SJSA1 (cell line): ENCODE measurements at regions not wholly inside any gene's neighbourhood (a gene's known extent, or its start where the extent isn't known, plus 50 kb on each side); places are given as distances from the start of the nearest gene placed in this dataset.

Source experiments
- DNase-seq, 2 experiments: peaks; one replicate each; pipeline ENCODE4 v3.0.0-alpha.2; 2015 to 2020; ENCODE audit warnings: low spot score in 2 of 2, low read depth in 1 of 2
- H3K27ac ChIP-seq: fragments of 250-450 bp; sonication (Bioruptor Pico); 2 replicates; pipeline ENCODE4 v1.5.1; 2020; ENCODE audit warnings: mild to moderate bottlenecking, moderate library complexity
- H3K27me3 ChIP-seq: fragments of 250-450 bp; sonication (Bioruptor Pico); replicated peaks from 2 replicates; pipeline ENCODE4 v1.5.1; 2020; ENCODE audit warnings: mild to moderate bottlenecking, moderate library complexity
- H3K36me3 ChIP-seq: fragments of 250-450 bp; sonication (Bioruptor Pico); 2 replicates; pipeline ENCODE4 v1.5.1; 2020; ENCODE audit warnings: mild to moderate bottlenecking
- H3K4me1 ChIP-seq: fragments of 250-450 bp; sonication (Bioruptor Pico); replicated peaks from 2 replicates; pipeline ENCODE4 v1.6.1; 2021; ENCODE audit warnings: mild to moderate bottlenecking
- H3K4me3 ChIP-seq: fragments of 250-450 bp; sonication (Bioruptor Pico); 2 replicates; pipeline ENCODE4 v1.5.1; 2020; ENCODE audit warnings: mild to moderate bottlenecking
- H3K9me3 ChIP-seq: fragments of 250-450 bp; sonication (Bioruptor Pico); replicated peaks from 2 replicates; pipeline ENCODE4 v1.5.1; 2020; ENCODE audit warnings: mild to moderate bottlenecking

DNA sequence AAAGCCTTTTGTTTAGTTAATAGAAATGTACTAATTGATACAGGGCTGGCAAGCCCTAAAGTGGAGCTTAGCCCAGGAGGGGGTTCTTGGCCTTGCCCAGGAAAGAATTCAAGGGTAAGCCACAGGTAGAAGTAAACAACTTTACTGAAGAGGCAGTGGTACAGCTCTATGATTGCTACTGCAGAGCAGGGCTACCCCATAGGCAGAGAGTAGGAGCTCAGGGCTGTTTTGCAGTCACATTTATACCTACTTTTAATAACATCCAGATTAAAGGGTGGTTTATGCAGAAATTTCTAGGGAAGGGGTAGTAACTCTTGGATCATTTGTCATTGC, 680.4 kb upstream of the GJE1 start:
- Histone ChIP-seq H3K27ac (peak overlapping the region; percentile 98), H3K4me1 (peaks cover 28% of the 10 kb centered on the region), H3K9me3 (no peaks in the 10 kb centered on the region), H3K4me3 (no peak overlapping the region), H3K27me3 (no peaks in the 10 kb centered on the region), H3K36me3 (no peaks in the 10 kb centered on the region)
- DNase-seq = peak in 1 of 2 experiments; percentile 50

DNA sequence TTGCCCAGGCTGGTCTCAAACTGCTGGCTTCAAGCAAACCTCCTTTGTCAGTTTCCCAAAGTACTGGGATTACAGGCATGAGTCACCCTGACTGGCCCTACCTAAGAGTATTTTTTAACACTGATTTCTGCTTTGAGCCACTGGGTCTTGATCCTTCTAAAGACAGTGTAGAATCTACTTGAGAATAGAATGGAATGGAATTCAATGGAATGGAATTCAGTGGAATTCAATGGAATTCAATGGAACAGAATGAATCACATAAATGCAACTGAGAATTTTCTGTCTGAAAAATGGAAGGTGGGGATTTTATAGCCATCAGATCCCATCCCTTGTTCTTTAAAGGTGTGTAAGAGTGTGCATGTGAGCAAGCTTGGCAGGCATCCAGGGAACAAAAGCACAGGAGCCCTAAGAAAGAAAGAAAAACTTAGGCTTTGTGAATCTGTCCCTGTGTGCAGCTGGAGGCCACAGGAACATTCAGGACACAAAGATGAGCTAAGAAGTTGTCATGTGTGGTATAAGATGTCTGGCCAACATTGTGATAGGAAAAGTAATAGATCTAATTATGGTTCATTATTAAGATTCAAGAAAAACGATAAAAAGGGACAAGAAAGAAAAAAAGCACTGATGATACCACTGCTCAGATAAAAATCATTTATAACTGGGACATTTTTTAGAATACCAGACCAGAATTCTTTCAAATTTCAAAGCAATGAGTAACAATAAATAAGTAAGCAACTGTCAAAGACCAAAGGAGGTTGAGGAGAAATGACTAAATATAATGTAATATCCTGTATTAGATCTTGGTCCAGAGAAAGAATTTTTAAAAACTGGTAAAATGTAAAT, 681.0 kb upstream of the GJE1 start:
- peak; percentile 74 to 90 for DNase-seq
- no peaks in the 10 kb centered on the region for H3K9me3 ChIP-seq

DNA sequence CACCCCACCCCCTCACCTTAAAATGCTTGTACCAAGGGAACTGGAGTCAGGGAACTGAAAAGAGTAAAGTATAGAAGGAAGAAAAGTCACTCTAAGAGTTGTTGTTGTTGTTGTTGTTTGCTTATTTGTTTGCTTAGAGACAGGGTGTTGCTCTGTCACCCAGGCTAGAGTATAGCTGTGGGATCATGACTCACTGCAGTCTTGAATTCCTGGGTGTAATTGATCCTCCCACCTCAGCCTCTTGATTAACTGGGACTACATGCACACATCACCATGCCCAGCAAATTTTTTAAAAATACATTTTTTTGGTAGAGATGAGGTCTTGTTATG, 681.6 kb upstream of the GJE1 start:
- Histone ChIP-seq H3K4me1 (peaks cover 28% of the 10 kb centered on the region), H3K27ac (peak overlapping the region; percentile 98), H3K4me3 (no peak overlapping the region), H3K36me3 (no peaks in the 10 kb centered on the region), H3K27me3 (no peaks in the 10 kb centered on the region), H3K9me3 (no peaks in the 10 kb centered on the region)
- DNase-seq = no peak

More for the DNA sequence above, 681.0 kb upstream of the GJE1 start:
- Histone ChIP-seq H3K4me1 (peaks cover 28% of the 10 kb centered on the region), H3K36me3 (no peaks in the 10 kb centered on the region), H3K27ac (peak overlapping the region; percentile 98), H3K27me3 (no peaks in the 10 kb centered on the region), H3K4me3 (no peak overlapping the region)

DNA sequence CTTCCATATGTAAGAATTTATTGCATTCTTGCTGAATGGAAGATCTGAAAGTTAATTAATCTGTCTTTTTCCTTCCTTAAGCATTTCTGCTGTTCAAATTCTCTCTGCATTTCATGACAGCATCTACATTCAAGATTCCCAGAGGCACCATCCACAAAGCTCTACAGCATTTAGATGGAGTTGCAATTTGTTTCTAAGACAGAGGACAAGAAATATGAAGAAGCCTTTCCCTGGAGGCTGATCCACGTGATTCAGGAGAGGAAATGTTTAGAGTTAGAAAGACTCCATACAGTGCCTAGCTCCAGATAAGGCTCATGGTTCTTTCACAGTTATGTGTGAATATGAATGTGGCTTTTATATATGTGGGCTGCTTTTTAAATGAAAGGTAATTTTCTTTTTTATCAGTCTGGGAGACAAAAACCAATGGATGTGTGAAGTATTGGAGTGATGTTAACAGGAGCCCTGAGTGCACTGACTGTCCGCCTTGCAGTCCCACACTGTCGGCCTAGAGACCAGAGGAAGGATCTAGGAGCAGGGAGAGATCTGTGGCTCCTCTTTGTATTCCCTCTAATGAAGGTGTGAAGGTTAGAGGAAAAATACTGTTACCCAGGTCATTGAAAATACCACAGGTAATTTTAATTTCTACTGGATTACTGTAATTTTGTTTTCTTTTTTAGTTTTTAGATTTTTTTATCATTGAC, 686.6 kb upstream of the GJE1 start:
- Histone ChIP-seq H3K4me1 (peaks cover 8% of the 10 kb centered on the region), H3K27ac (no peak overlapping the region), H3K27me3 (no peaks in the 10 kb centered on the region), H3K36me3 (no peaks in the 10 kb centered on the region), H3K4me3 (no peak overlapping the region), H3K9me3 (no peaks in the 10 kb centered on the region)
- no peak for DNase-seq

DNA sequence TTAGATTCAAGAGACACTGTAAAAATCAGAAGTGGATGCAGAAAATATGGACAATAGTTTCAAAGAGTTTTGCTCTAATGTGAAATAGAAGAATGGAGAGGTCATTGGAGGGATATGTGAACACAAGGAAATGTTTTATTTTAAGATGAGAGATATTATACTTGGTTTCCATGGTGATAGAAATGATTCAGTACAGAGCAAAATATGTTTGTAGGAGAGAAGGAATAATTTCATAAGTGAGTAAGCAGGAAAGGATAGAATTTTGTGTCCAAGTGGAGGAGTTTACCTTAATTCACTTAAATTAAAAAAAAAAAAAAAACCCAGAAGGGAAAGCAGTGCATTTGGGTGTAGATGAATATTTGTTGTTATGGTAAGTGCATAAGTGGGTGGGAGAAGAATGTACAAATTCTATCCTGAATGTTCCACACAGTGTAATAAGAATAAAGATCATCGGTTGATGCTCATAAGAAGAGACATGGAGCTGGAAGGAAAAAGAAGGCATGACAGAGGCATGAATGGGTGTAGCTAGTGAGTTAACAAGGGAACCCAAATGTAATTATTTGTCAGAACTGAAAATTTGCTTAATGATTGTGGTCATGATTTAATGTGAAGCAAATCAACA, 688.9 kb upstream of the GJE1 start:
- no peak for DNase-seq
- Histone ChIP-seq H3K4me1 (no peaks in the 10 kb centered on the region), H3K36me3 (no peaks in the 10 kb centered on the region), H3K4me3 (no peak overlapping the region), H3K9me3 (no peaks in the 10 kb centered on the region), H3K27ac (no peak overlapping the region), H3K27me3 (no peaks in the 10 kb centered on the region)

DNA sequence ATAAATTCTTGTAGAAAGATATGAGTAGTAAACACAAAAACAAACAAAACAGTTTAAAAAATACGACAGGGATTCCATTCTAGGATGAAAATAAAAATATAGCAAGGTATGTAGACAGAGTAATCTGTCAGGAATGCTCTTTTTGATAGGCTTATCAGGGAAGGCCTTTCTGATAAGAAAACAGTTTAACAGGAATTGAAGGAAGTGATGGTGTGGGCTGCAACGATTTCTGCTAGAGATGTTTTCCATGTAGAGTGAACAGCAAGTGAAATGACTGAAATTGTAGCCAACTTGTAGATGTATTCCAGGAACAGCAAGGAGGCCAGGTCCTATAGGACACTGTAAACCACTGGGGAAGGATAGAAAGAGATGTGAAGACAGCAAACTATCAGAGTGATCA, 689.7 kb upstream of the GJE1 start:
- DNase-seq = no peak
- Histone ChIP-seq H3K36me3 (no peaks in the 10 kb centered on the region), H3K4me1 (no peaks in the 10 kb centered on the region), H3K27ac (no peak overlapping the region), H3K4me3 (no peak overlapping the region), H3K9me3 (no peaks in the 10 kb centered on the region), H3K27me3 (no peaks in the 10 kb centered on the region)

DNA sequence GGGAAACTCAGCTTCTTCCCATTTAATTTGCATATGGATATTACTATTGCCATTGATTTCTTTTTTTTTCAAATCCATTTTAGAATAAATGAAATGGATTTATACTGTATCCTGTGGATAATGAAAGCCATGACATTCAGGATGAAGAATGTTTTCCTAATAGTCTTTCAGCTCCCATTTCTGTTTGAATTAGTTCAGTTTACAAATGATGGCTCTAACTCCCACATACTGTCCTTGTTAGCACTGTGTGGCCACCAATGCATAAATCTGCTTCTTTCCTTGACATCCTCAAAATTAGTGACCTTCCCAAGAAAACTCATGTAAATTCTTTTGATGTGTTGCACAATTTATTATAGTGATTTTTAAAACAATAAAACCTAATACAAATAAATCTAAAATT, 693.2 kb upstream of the GJE1 start:
- no peak overlapping the region for H3K4me3 ChIP-seq
- H3K36me3 ChIP-seq = no peaks in the 10 kb centered on the region
- no peaks in the 10 kb centered on the region for H3K9me3 ChIP-seq
- H3K4me1 ChIP-seq = no peaks in the 10 kb centered on the region
- H3K27ac ChIP-seq = no peak overlapping the region
- no peak for DNase-seq
- H3K27me3 ChIP-seq = no peaks in the 10 kb centered on the region

DNA sequence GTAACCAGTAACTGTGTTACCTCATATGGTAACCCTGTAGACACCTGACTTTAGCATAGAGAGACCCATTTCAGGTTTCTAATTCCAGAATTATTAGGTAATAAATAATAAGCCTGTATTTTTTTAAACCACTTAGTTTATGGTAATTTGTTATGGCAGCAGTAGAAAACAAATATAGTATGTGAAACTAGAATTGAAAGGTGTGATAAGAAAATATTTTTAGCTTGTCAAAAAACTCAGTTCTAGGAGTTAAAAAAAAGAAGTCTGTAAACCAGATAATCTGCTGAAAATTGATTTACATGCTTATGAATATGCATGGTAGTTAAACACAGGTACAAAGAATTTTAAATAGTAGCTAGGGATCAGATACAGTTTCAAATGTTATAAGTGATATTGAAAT, 695.0 kb upstream of the GJE1 start:
- Histone ChIP-seq H3K9me3 (no peaks in the 10 kb centered on the region), H3K36me3 (no peaks in the 10 kb centered on the region), H3K4me1 (no peaks in the 10 kb centered on the region), H3K27ac (no peak overlapping the region), H3K27me3 (no peaks in the 10 kb centered on the region), H3K4me3 (no peak overlapping the region)
- DNase-seq = no peak

DNA sequence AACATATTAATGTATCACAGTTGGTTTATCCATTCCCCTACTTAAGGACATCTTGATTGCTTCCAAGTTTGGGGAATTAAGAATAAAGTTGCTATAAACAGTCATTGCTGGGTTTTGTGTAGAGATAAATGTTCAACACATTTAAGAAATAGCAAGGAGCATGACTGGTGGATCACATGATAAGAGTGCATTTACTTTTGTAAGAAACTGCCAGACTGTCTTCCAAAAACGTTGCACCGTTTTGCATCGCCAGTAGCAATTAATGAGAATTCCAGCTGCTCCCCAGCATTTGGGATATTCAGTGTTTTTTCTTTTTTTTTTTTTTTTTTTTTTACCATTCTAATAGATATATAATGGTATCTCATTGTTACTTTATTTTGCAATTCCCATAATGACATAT, 695.7 kb upstream of the GJE1 start:
- no peak for DNase-seq
- H3K27ac ChIP-seq = no peak overlapping the region
- no peaks in the 10 kb centered on the region for H3K4me1 ChIP-seq
- H3K4me3 ChIP-seq = no peak overlapping the region
- no peaks in the 10 kb centered on the region for H3K9me3 ChIP-seq
- H3K36me3 ChIP-seq = no peaks in the 10 kb centered on the region
- no peaks in the 10 kb centered on the region for H3K27me3 ChIP-seq

DNA sequence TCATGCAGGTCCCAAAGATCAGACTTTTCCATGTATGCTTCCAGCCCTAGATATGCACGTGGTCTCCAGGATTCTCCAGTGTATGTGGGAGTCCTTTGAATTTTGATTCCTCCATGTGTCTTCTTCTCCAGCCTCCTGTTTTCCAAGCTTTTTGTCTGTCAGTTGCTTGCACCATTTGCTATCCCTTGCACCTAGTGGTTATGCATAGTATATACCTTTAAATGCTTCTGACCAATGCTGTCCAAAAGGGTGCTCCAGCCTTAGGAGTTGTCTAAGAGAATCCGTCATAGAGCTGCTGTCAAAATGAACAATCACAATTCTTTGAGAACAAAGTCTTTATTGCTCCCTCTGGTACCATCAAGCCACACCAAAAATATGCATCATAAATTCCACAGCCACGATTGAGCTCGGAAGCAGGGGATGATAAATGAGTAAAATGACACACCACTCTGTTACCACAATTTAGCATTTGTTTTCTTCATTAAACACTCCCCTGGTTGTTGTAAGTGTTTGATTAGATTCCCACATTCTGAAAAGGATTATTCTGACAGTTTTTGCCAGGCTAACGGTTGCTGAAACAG, 706.2 kb upstream of the GJE1 start:
- Histone ChIP-seq H3K4me3 (no peak overlapping the region), H3K4me1 (peaks cover 8% of the 10 kb centered on the region; the same call in 1 of the 2 replicates), H3K9me3 (no peaks in the 10 kb centered on the region), H3K27me3 (no peaks in the 10 kb centered on the region), H3K36me3 (no peaks in the 10 kb centered on the region), H3K27ac (no peak overlapping the region)
- DNase-seq = no peak

DNA sequence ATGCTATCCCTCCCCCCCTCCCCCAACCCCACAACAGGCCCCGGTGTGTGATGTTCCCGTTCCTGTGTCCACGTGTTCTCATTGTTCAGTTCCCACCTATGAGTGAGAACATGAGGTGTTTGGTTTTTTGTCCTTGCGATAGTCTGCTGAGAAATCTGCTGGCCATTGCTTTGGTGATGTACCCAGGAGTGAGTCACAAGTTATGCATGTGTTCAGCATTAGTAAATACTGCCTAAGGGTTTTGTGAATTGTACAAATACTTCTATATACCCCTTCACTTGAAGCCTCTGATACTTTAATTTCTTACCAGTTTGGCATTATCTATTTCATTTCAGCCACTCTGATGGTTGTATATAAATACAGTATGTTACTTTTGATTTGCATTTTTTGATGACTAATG, 711.3 kb upstream of the GJE1 start:
- Histone ChIP-seq H3K27ac (peak overlapping the region; percentile 26), H3K4me1 (peaks cover 9% of the 10 kb centered on the region; the same call in 1 of the 2 replicates), H3K36me3 (no peaks in the 10 kb centered on the region), H3K4me3 (no peak overlapping the region), H3K9me3 (no peaks in the 10 kb centered on the region), H3K27me3 (no peaks in the 10 kb centered on the region)
- peak; percentile 47 to 51 for DNase-seq

DNA sequence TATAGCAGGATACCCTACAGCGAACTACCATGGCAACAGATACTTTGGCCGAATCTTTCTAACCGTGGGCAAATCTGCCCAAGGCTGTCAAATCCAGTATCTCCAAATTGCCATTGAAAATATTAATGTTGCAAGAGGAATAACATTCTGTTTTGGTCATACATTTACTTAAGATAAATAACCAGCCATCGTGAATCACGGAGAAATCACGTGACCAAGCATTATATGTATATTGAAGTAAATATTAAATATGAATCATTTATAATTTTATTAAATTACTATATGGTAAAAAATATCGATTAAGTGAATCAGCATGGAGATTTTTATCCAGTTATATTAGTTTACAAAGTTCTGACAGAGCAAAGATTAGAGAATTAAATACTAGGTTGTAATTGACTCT, 714.6 kb upstream of the GJE1 start:
- no peaks in the 10 kb centered on the region for H3K9me3 ChIP-seq
- H3K27ac ChIP-seq = no peak overlapping the region
- no peaks in the 10 kb centered on the region for H3K27me3 ChIP-seq
- no peak for DNase-seq
- peaks cover 9% of the 10 kb centered on the region; the same call in 1 of the 2 replicates for H3K4me1 ChIP-seq
- no peak overlapping the region for H3K4me3 ChIP-seq
- no peaks in the 10 kb centered on the region for H3K36me3 ChIP-seq

DNA sequence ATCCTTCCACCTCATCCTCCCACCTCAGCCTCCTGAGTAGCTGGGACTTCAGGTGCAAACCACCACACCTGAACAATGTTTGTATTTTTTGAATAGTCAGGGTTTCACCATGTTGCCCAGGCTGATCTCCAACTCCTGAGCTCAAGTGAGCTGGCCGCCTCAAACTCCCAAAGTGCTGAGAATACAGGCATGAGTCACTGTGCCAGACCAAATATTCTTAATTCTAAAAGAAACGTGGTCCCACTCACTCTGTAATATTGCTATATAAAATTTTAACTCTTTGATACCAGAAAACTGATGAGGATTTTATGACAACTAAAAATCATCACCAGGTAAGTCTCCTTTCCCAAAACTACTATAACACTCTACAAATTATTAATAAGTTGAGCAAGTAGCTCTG, 716.8 kb upstream of the GJE1 start:
- H3K27ac ChIP-seq = no peak overlapping the region
- no peaks in the 10 kb centered on the region for H3K9me3 ChIP-seq
- H3K4me3 ChIP-seq = no peak overlapping the region
- H3K27me3 ChIP-seq = no peaks in the 10 kb centered on the region
- DNase-seq = no peak
- H3K4me1 ChIP-seq = no peaks in the 10 kb centered on the region
- no peaks in the 10 kb centered on the region for H3K36me3 ChIP-seq

DNA sequence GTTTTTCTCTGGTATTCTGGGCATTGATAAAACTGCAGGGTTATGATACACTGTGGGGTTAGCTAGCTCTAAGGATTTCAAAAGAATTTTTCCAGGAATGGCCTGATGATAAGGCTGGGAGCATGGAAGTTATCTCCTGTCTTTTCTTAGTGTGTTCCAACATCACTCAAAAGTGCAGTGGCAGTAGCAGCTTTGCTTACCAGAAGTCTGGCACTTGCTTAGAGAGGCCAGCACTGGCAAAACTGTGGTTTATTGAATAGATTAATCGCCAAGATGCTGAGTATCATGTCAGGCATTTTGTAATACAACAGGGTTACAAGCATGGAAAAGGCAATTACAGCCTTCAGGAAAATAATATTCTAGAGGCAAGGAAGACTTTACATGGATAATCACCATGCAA, 719.5 kb upstream of the GJE1 start:
- H3K36me3 ChIP-seq = no peaks in the 10 kb centered on the region
- DNase-seq = no peak
- H3K27ac ChIP-seq = no peak overlapping the region
- no peaks in the 10 kb centered on the region for H3K4me1 ChIP-seq
- H3K9me3 ChIP-seq = no peaks in the 10 kb centered on the region; the same call in 1 of the 2 replicates
- no peaks in the 10 kb centered on the region for H3K27me3 ChIP-seq
- H3K4me3 ChIP-seq = no peak overlapping the region
